ENCODE measurements at regions not wholly inside any gene's neighbourhood (a gene's known extent, or its start where the extent isn't known, plus 50 kb on each side); places are given as distances from the start of the nearest gene placed in this dataset.

DNA sequence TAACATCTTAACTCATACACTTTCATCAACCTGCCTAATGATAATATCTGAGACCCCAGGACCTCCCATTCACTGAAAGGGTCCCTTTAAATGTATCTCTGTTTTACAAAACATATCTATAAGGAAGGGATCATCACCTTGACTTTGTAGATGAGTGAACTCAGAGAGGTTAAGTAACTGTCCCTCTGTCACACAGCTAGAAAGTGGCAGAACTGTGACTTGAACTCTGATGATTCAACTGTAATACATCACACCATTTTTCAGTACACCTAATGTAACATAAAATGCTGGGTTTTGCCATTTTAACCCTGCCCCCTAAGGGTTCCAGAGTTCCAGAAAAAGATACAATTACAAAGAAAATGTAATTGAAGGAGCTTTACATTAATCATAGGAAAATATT lies 234.6 kb downstream of the ZEB2 start:
- no peak overlapping the region for H3K9ac ChIP-seq
- no peaks in the 10 kb centered on the region for H3K4me1 Mint-ChIP-seq
- peaks cover 5% of the 10 kb centered on the region for H3K9me3 Mint-ChIP-seq
- H3K27me3 ChIP-seq = no peaks in the 10 kb centered on the region
- H3K79me2 ChIP-seq (ENCODE audit: low read depth) = peaks cover 11% of the 10 kb centered on the region
- H3K27ac Mint-ChIP-seq = no peak overlapping the region
- H3K4me3 ChIP-seq = no peak overlapping the region
- no peak overlapping the region for H2AFZ ChIP-seq (replicated peaks)
- H3K36me3 ChIP-seq = no peaks in the 10 kb centered on the region
- H3K36me3 Mint-ChIP-seq = peaks cover 7% of the 10 kb centered on the region
- DNase-seq (ENCODE audit: low spot score) = no peak
- no peak overlapping the region for H3K4me2 ChIP-seq
- H4K20me1 ChIP-seq (ENCODE audit: low read depth) = no peaks in the 10 kb centered on the region
- H3K27me3 Mint-ChIP-seq (ENCODE audit: insufficient read depth, low read depth) = no peaks in the 10 kb centered on the region
- H3F3A ChIP-seq (ENCODE audit: low read depth) = no peaks in the 10 kb centered on the region
- H3K4me1 ChIP-seq = no peaks in the 10 kb centered on the region
- H3K4me3 Mint-ChIP-seq = no peak overlapping the region
- TF ChIP-seq, protein P1, sequence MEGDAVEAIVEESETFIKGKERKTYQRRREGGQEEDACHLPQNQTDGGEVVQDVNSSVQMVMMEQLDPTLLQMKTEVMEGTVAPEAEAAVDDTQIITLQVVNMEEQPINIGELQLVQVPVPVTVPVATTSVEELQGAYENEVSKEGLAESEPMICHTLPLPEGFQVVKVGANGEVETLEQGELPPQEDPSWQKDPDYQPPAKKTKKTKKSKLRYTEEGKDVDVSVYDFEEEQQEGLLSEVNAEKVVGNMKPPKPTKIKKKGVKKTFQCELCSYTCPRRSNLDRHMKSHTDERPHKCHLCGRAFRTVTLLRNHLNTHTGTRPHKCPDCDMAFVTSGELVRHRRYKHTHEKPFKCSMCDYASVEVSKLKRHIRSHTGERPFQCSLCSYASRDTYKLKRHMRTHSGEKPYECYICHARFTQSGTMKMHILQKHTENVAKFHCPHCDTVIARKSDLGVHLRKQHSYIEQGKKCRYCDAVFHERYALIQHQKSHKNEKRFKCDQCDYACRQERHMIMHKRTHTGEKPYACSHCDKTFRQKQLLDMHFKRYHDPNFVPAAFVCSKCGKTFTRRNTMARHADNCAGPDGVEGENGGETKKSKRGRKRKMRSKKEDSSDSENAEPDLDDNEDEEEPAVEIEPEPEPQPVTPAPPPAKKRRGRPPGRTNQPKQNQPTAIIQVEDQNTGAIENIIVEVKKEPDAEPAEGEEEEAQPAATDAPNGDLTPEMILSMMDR (IDR thresholded peaks at IDR 0.05) = no peak
- TF ChIP-seq EZH2phosphoT487 (IDR thresholded peaks at IDR 0.05) (no peak), EZH2 (IDR thresholded peaks at IDR 0.05) (no peak)
- no peak overlapping the region for H3K27ac ChIP-seq
- no peaks in the 10 kb centered on the region for H3K9me3 ChIP-seq (ENCODE audit: low read depth)

DNA sequence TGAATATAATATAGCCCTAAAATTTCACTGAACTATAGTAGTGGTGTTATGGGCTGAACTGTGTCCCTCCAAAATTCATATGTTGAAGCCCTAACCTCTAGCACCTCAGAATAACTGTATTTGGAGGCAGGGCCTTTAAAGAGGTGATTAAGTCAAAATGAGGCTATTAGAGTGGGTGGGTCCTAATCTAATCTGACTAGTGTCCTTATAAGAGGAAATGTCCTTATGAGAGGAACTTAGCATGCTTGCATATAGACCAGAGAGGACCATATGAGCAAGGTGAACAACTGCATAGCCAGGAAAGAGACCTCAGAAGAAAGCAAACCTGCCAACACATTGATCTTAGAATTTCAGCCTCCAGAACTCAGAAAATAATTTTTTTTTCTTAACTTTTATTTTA lies 238.4 kb downstream of the ZEB2 start:
- TF ChIP-seq EZH2 (IDR thresholded peaks at IDR 0.05) (no peak), EZH2phosphoT487 (IDR thresholded peaks at IDR 0.05) (no peak)
- TF ChIP-seq, protein P1 (IDR thresholded peaks at IDR 0.05) = no peak
- Histone ChIP-seq H3K27me3 (no peaks in the 10 kb centered on the region), H3K27ac (no peak overlapping the region), H2AFZ (replicated peaks) (no peak overlapping the region), H3K4me1 (no peaks in the 10 kb centered on the region), H3K36me3 (no peaks in the 10 kb centered on the region), H4K20me1 (ENCODE audit: low read depth) (no peaks in the 10 kb centered on the region), H3K9ac (no peak overlapping the region), H3K79me2 (ENCODE audit: low read depth) (peaks cover 8% of the 10 kb centered on the region), H3K4me2 (no peak overlapping the region), H3K4me3 (no peak overlapping the region), H3K9me3 (ENCODE audit: low read depth) (no peaks in the 10 kb centered on the region), H3F3A (ENCODE audit: low read depth) (no peaks in the 10 kb centered on the region)
- H3K36me3 Mint-ChIP-seq = peaks cover 3% of the 10 kb centered on the region
- H3K9me3 Mint-ChIP-seq = no peaks in the 10 kb centered on the region
- H3K4me1 Mint-ChIP-seq = peaks cover 16% of the 10 kb centered on the region
- no peak overlapping the region for H3K4me3 Mint-ChIP-seq
- H3K27ac Mint-ChIP-seq = no peak overlapping the region
- no peak for DNase-seq (ENCODE audit: low spot score)
- no peaks in the 10 kb centered on the region for H3K27me3 Mint-ChIP-seq (ENCODE audit: insufficient read depth, low read depth)

DNA sequence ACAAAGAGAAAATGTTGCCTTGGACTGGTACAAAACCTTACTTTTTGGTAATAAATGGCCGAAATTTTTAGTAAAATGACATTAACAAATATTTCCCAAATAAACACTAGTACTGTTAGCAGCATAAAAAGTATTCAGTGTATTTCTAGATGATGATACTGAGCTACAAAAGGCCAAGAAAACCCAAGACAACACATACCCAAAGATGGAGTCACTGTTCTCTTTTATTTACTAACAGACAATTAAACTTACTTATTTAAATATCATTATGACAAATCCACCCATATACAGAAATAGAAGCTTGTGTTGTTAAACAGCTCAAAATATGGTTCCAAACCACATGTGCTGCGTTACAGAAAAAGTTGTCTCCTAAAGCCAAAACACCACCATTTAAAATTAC lies 239.9 kb downstream of the ZEB2 start:
- Histone ChIP-seq H3K9ac (no peak overlapping the region), H3K4me2 (no peak overlapping the region), H3F3A (ENCODE audit: low read depth) (no peaks in the 10 kb centered on the region), H3K4me3 (no peak overlapping the region), H2AFZ (replicated peaks) (no peak overlapping the region), H3K79me2 (ENCODE audit: low read depth) (peaks cover 12% of the 10 kb centered on the region), H3K36me3 (no peaks in the 10 kb centered on the region), H4K20me1 (ENCODE audit: low read depth) (no peaks in the 10 kb centered on the region), H3K9me3 (ENCODE audit: low read depth) (no peaks in the 10 kb centered on the region), H3K27ac (no peak overlapping the region), H3K4me1 (no peaks in the 10 kb centered on the region), H3K27me3 (no peaks in the 10 kb centered on the region)
- H3K4me3 Mint-ChIP-seq = no peak overlapping the region
- TF ChIP-seq, protein P1 (IDR thresholded peaks at IDR 0.05) = no peak
- no peak for TF ChIP-seq EZH2 (IDR thresholded peaks at IDR 0.05)
- DNase-seq (ENCODE audit: low spot score) = no peak
- peaks cover 16% of the 10 kb centered on the region for H3K4me1 Mint-ChIP-seq
- H3K9me3 Mint-ChIP-seq = no peaks in the 10 kb centered on the region
- H3K36me3 Mint-ChIP-seq = peaks cover 3% of the 10 kb centered on the region
- no peak overlapping the region for H3K27ac Mint-ChIP-seq
- H3K27me3 Mint-ChIP-seq (ENCODE audit: insufficient read depth, low read depth) = no peaks in the 10 kb centered on the region

DNA sequence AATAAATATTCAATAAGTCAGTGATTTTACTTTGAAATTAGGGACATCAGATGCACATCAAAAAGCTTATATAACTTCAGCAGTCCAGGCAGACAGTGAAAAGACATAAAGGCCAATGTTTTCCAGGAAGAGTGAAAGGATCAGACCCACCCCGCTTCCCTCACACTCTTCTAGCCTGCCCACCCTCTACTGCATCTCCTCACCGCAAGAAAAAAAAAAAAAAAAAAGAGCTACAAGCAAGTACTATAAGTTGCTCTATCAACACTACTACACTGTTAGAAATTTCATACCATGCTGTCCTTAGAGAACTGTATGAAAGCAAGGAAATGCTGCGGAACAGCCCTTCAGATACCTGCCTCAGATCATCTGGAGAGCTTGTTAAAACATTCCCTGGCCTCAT lies 240.8 kb downstream of the ZEB2 start:
- Histone ChIP-seq H3K27me3 (no peaks in the 10 kb centered on the region), H3K27ac (no peak overlapping the region), H3K79me2 (ENCODE audit: low read depth) (peaks cover 12% of the 10 kb centered on the region), H3F3A (ENCODE audit: low read depth) (no peaks in the 10 kb centered on the region), H3K9ac (no peak overlapping the region), H3K4me1 (no peaks in the 10 kb centered on the region), H3K4me3 (no peak overlapping the region), H3K9me3 (ENCODE audit: low read depth) (no peaks in the 10 kb centered on the region), H2AFZ (replicated peaks) (no peak overlapping the region), H4K20me1 (ENCODE audit: low read depth) (no peaks in the 10 kb centered on the region), H3K36me3 (no peaks in the 10 kb centered on the region), H3K4me2 (no peak overlapping the region)
- Mint-ChIP-seq H3K9me3 (peaks cover 2% of the 10 kb centered on the region), H3K36me3 (peaks cover 3% of the 10 kb centered on the region), H3K27me3 (ENCODE audit: insufficient read depth, low read depth) (no peaks in the 10 kb centered on the region), H3K4me3 (no peak overlapping the region), H3K4me1 (peaks cover 16% of the 10 kb centered on the region), H3K27ac (peak overlapping the region; percentile 35)
- DNase-seq (ENCODE audit: low spot score) = no peak
- TF ChIP-seq, protein P1 (IDR thresholded peaks at IDR 0.05) = no peak
- no peak for TF ChIP-seq EZH2phosphoT487 (IDR thresholded peaks at IDR 0.05)
- no peak for TF ChIP-seq EZH2 (IDR thresholded peaks at IDR 0.05)

Measured in neural progenitor cell (in vitro differentiated cells).